GM18861 (cell line): ENCODE measurements at regions not wholly inside any gene's neighbourhood (a gene's known extent, or its start where the extent isn't known, plus 50 kb on each side); places are given as distances from the start of the nearest gene placed in this dataset.

Experiments used
- ATAC-seq: cut with Tn5 transposase; IDR thresholded peaks from one replicate; pipeline ENCODE4 v1.9.1; 2021; ENCODE audit not compliant: unreplicated experiment

GRCh38 chr18:37734406-37734805 lies 168.8 kb upstream of the CELF4 start:
- no peak for ATAC-seq

- ATAC-seq: no peak
These were observed 164.1 kb upstream of the CELF4 start for GRCh38 chr18:37729716-37730115.

- no peak for ATAC-seq
These were observed 158.6 kb upstream of the CELF4 start for GRCh38 chr18:37724206-37724605.

- no peak for ATAC-seq
These were observed 156.2 kb upstream of the CELF4 start for GRCh38 chr18:37721544-37722522.

GRCh38 chr18:37720663-37721062 lies 155.1 kb upstream of the CELF4 start:
- no peak for ATAC-seq

GRCh38 chr18:37717656-37718055 lies 152.1 kb upstream of the CELF4 start:
- no peak for ATAC-seq

GRCh38 chr18:37717098-37717497 lies 151.5 kb upstream of the CELF4 start:
- ATAC-seq: no peak

GRCh38 chr18:37716106-37716735 lies 150.6 kb upstream of the CELF4 start:
- ATAC-seq: no peak

GRCh38 chr18:37714691-37715090 lies 149.1 kb upstream of the CELF4 start:
- ATAC-seq: no peak

- ATAC-seq: no peak
These were observed 147.2 kb upstream of the CELF4 start for GRCh38 chr18:37712776-37713175.

- ATAC-seq: no peak
These were observed 146.3 kb upstream of the CELF4 start for GRCh38 chr18:37711766-37712505.

GRCh38 chr18:37710726-37711125 lies 145.1 kb upstream of the CELF4 start:
- no peak for ATAC-seq

- ATAC-seq: no peak
These were observed 144.1 kb upstream of the CELF4 start for GRCh38 chr18:37709740-37710139.

GRCh38 chr18:37705016-37705415 lies 139.4 kb upstream of the CELF4 start:
- no peak for ATAC-seq

- ATAC-seq: no peak
These were observed 137.2 kb upstream of the CELF4 start for GRCh38 chr18:37702841-37703240.

- ATAC-seq: no peak
These were observed 136.4 kb upstream of the CELF4 start for GRCh38 chr18:37701967-37702366.

- ATAC-seq: no peak
These were observed 133.0 kb upstream of the CELF4 start for GRCh38 chr18:37698508-37699040.

GRCh38 chr18:37694516-37694915 lies 128.9 kb upstream of the CELF4 start:
- ATAC-seq: no peak

- no peak for ATAC-seq
These were observed 125.6 kb upstream of the CELF4 start for GRCh38 chr18:37691162-37691561.

GRCh38 chr18:37689841-37690240 lies 124.2 kb upstream of the CELF4 start:
- ATAC-seq: no peak

GRCh38 chr18:37684590-37684989 lies 119.0 kb upstream of the CELF4 start:
- ATAC-seq: no peak
